Esophagus (tissue), 2 donors: ENCODE measurements at regions not wholly inside any gene's neighbourhood (a gene's known extent, or its start where the extent isn't known, plus 50 kb on each side); places are given as distances from the start of the nearest gene placed in this dataset.

ENCODE experiments used
- H3K27ac ChIP-seq, 2 donors: one replicate each; pipeline ENCODE4 v1.5.1; 2013; ENCODE audit warnings: low read depth in 2 of 2, mild to moderate bottlenecking in 2 of 2, inconsistent platforms in 1 of 2, low read length in 1 of 2, moderate library complexity in 1 of 2
- H3K27me3 ChIP-seq, 2 donors: one replicate each; pipeline ENCODE4 v1.6.1; 2013; ENCODE audit warnings: low read length in 2 of 2, control low read depth in 1 of 2, mild to moderate bottlenecking in 1 of 2; ENCODE audit not compliant: insufficient read depth in 2 of 2, control insufficient read depth in 1 of 2
- H3K36me3 ChIP-seq, 2 donors: one replicate each; pipeline ENCODE4 v1.6.1; 2013; ENCODE audit warnings: low read length in 1 of 2; ENCODE audit not compliant: control insufficient read depth in 2 of 2, insufficient read depth in 2 of 2
- H3K4me1 ChIP-seq, 2 donors: one replicate each; pipeline ENCODE4 v1.6.1; 2013; ENCODE audit warnings: low read length in 1 of 2; ENCODE audit not compliant: control insufficient read depth in 2 of 2, insufficient read depth in 2 of 2
- H3K4me3 ChIP-seq, 2 donors: one replicate each; pipeline ENCODE4 v1.5.1; 2013; ENCODE audit warnings: low read length in 2 of 2, mild to moderate bottlenecking in 2 of 2, low read depth in 1 of 2, moderate library complexity in 1 of 2
- H3K9me3 ChIP-seq, 2 donors: one replicate each; pipeline ENCODE4 v1.6.1; 2013; ENCODE audit warnings: mild to moderate bottlenecking in 2 of 2, low read depth in 1 of 2, low read length in 1 of 2, moderate library complexity in 1 of 2; ENCODE audit not compliant: control insufficient read depth in 2 of 2, insufficient read depth in 1 of 2
- WGBS, 2 donors: extraction: QIAGEN DNeasy Blood & Tissue Kit; methylation state at CpG; one replicate each; pipeline ENCODE4 v1.1.7; 2013; 5-methylcytosine and 5-hydroxymethylcytosine counted together
- donor health status: healthy with polysubstance abuse.
- donor health status: Bipolar disorder and iron deficiency.

DNA sequence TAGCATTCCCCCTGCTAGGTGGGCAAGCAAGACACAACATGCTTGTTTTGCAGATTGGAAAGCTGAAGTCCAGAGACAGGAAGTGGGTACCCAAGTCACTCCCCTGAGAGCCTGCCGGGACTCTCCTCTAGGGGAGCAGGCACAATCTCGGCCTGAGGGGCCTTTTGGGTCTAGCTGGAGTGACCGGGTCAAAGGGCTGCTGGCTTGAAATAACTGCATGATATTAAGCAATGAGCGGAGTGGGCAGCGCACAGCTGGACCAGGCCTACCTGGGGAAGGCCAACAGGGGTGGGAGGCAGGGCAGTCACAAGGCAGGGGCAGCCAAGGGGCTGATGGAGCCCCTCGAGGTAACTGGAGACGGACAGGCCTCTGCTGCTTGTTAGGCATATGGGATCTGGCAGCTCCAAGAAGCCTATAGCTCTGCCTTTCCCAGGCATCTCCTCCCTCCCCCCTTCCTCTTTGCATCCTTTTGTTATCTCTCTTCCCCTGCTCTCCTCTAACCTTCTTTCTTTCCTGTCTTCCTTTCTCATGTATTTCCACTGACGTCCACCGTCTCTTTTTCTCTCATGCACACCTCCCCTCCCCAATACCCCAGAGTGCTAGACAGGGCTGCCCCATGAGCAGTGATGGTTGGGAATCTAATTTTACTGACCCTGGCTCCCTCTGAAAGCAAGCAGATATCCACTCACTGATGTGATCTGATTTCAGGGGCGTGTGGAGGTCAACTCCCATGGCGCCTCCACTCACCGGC, 237.5 kb downstream of the LOXHD1 start:
- H3K9me3 ChIP-seq: no peaks in the 10 kb centered on the region
- H3K27ac ChIP-seq: peak overlapping the region in 1 of 2 donors; percentile 53
- no peaks in the 10 kb centered on the region for H3K36me3 ChIP-seq
- no peak overlapping the region for H3K4me3 ChIP-seq
- no peaks in the 10 kb centered on the region for H3K27me3 ChIP-seq
- whole genome bisulfite sequencing, 2 donors: 72 to 74% methylated on average over 10 to 12 of the region's 12 CpGs
- peaks cover 0 to 6% of the 10 kb centered on the region in 2 donors for H3K4me1 ChIP-seq

DNA sequence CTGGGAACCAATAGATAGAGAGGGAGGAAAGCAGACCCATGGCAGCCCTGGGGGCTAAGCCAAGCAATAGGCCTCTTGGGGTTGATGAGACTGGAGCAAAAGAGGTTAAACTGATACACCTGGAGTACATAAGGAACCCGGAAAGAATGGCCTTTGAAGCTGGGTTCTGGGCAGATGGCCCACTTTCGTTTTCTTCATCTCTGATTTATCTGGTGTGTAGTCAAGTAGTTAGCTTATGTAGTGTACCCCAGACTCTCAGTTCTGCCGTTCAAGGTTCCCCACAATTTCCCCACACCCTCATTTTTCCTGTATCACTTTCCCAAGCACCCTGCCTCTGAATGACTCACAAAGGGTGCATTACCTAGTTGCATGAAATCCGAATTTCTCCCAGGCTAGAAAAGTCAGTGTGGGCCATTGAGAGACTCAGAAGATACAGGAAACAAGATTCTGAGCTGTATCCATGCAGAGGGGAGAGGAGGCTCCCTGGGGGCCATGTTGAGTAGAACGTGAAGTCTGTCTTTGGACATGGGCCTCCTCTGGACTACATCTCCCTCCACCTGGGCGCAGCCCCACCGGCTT, 235.0 kb downstream of the LOXHD1 start:
- H3K4me1 ChIP-seq: peaks cover 0 to 6% of the 10 kb centered on the region in 2 donors
- H3K27me3 ChIP-seq: no peaks in the 10 kb centered on the region
- no peaks in the 10 kb centered on the region for H3K9me3 ChIP-seq
- WGBS, 2 donors: 60 to 61% methylated on average over 7 of the region's 7 CpGs
- H3K4me3 ChIP-seq: no peak overlapping the region
- H3K27ac ChIP-seq: peak overlapping the region in 1 of 2 donors; percentile 8
- no peaks in the 10 kb centered on the region for H3K36me3 ChIP-seq

DNA sequence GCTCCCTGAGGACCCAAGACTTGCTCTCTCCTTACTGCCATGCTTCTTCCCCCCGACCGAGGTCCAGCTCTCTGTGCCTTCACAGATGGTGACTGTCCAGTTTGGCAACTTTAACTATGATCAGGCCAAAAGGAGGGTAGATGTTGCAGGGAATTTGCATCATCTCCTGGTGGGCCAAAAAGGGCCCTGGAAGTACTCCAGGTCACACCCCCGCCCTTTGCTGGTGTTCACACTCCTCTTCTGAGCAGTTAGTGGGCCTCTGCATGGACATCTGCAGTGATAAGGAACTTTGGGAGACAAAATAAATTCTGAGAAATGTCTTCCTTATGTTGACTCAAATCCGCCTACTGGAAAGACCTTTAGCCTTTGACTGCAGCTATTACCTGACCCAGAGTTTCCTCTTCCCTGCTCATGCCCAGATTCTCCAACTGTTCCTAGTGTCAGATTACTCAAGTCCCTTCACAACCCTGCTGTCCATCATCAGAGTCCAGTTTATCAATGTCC, 234.4 kb downstream of the LOXHD1 start:
- H3K4me3 ChIP-seq: no peak overlapping the region
- no peaks in the 10 kb centered on the region for H3K36me3 ChIP-seq
- no peaks in the 10 kb centered on the region for H3K27me3 ChIP-seq
- 70 to 83% methylated on average over 4 of the region's 4 CpGs for WGBS, 2 donors
- H3K27ac ChIP-seq: peak overlapping the region; percentile 8 to 15
- no peaks in the 10 kb centered on the region for H3K9me3 ChIP-seq
- H3K4me1 ChIP-seq: peaks cover 0 to 6% of the 10 kb centered on the region in 2 donors

DNA sequence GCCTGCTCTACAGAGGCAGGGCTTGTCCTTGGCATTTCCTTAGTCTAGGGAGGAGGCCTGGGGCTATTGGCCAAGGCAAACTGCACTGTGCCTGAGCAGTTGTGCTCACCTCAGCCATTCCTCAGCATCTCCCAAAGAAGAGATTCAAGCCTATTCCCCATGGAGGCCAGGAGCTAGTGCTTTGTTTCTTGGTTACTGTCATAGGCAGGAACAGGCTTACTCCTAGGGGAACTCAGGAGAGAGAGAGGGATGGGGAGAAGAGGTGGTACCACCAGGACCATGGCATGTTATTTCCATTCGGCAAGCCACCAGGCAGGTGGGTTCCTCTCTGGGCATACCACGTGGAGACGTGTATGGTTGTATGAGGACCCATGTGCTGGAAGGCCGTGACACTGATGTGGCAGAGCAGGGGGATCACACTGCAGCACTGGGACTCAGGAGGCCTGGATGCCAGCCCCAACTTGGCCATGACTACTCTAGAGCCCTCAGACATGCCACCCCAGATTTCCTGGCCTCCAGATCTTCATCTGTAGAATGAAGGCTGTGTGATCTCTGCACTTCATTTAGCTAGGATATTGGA, 233.7 kb downstream of the LOXHD1 start:
- no peaks in the 10 kb centered on the region for H3K9me3 ChIP-seq
- peaks cover 0 to 6% of the 10 kb centered on the region in 2 donors for H3K4me1 ChIP-seq
- 89 to 92% methylated on average over 4 of the region's 4 CpGs for WGBS, 2 donors
- H3K4me3 ChIP-seq: no peak overlapping the region
- H3K27ac ChIP-seq: no peak overlapping the region
- H3K36me3 ChIP-seq: no peaks in the 10 kb centered on the region
- H3K27me3 ChIP-seq: no peaks in the 10 kb centered on the region

DNA sequence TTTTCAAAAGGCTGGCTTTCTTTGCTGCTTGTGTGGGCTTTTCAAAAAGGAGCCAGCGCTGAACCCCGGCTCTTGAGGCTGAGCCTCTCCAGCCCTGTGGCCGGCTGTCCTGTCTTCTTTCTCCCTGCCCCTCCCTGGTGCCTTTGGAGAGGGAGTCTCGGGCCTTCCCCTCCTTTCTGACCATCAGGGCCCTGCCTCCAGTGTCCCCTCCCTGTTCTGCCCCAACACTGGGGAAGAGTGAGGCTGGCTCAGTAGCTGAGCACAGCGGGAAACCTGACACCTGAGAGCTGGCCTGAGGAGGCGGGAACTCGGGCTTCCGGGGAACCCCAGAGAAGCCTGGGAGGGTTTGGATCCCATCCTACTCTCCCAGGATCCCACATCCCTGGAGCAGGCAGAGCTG, 232.1 kb downstream of the LOXHD1 start:
- 42 to 49% methylated on average over 8 of the region's 8 CpGs for WGBS, 2 donors
- no peaks in the 10 kb centered on the region for H3K27me3 ChIP-seq
- H3K36me3 ChIP-seq: no peaks in the 10 kb centered on the region
- no peaks in the 10 kb centered on the region for H3K9me3 ChIP-seq
- no peak overlapping the region for H3K4me3 ChIP-seq
- H3K4me1 ChIP-seq: peaks cover 0 to 6% of the 10 kb centered on the region in 2 donors
- H3K27ac ChIP-seq: no peak overlapping the region

DNA sequence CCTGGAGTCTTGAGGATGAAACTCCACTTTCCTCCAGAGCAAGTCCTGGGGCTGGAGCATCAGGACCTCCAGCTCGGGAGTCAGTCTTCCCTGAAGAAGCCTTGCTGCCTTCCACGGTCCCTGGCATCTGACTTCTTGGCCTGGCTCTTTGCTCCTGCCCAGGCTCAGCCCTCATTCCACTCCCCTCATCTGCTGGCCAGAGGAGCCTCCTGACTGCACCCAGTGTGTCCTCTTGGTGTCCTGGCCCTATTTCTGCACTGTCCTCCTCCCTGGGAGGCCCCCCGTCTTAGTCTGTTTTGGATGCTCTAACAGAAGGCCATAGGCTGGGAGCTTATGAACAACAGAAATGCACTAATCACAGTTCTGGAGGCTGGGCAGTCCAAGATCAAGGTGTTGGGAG, 231.5 kb downstream of the LOXHD1 start:
- H3K36me3 ChIP-seq: no peaks in the 10 kb centered on the region
- 88 to 94% methylated on average over 3 of the region's 3 CpGs for WGBS, 2 donors

DNA sequence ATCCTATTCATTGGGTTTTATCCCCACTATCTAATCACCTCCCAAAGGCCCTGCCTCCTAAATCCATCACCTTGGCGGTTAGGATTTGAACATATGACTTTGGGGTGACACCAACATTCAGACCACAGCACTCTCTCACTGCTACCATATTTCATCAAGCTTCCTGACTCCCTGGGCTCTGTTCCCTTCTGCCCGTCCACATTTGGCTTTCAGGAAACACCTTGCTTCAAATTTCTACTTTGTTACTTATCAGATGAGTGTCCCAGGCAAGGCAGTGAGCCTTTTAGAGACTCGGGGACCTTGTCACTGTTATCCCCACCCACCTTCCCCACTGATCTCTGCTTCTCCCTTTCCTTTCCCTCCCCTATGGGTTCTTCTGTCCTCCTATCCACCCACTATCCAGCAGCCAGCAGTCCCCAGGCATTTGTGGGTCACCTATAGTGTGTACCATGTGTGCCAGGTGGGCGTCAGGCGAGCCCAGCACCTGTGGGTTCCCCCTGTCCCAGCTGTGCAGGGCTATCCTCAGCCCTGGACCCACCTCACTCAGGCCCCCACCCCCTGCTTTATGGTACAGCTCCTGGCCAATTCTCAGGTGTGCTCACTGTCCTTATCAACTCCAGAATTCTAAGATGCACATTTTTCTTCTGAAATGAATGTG, 230.9 kb downstream of the LOXHD1 start:
- Histone ChIP-seq H3K27me3 (no peaks in the 10 kb centered on the region), H3K27ac (no peak overlapping the region), H3K4me1 (peaks cover 0 to 6% of the 10 kb centered on the region in 2 donors), H3K36me3 (no peaks in the 10 kb centered on the region), H3K4me3 (no peak overlapping the region), H3K9me3 (no peaks in the 10 kb centered on the region)
- WGBS, 2 donors: 80 to 83% methylated on average over 5 of the region's 5 CpGs

More for the DNA sequence above, 231.5 kb downstream of the LOXHD1 start:
- no peaks in the 10 kb centered on the region for H3K27me3 ChIP-seq
- peaks cover 0 to 6% of the 10 kb centered on the region in 2 donors for H3K4me1 ChIP-seq
- H3K9me3 ChIP-seq: no peaks in the 10 kb centered on the region
- no peak overlapping the region for H3K4me3 ChIP-seq
- H3K27ac ChIP-seq: no peak overlapping the region

DNA sequence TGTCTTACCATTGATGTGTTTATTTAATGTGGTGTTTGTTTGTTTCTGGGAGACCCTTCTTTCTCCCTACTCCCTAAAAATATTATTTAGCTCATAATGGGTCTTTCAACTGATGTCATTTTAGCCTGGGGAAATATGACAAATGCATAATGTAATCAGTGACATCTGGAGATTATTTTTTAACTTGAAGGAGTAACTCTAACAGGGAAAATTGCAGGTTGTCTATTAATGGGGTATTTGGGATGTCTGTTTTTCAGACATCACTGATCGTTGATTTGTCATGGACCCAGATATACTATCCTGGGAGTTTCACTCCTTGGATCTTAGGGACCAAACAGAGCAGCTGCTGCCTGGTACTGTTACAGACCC, 230.4 kb downstream of the LOXHD1 start:
- 77 to 85% methylated on average over 1 of the region's 1 CpG for WGBS, 2 donors
- Histone ChIP-seq H3K27ac (no peak overlapping the region), H3K36me3 (no peaks in the 10 kb centered on the region), H3K27me3 (no peaks in the 10 kb centered on the region), H3K4me1 (peaks cover 0 to 6% of the 10 kb centered on the region in 2 donors), H3K9me3 (no peaks in the 10 kb centered on the region), H3K4me3 (no peak overlapping the region)
